Tibial nerve (tissue), 4 donors: ENCODE measurements at regions not wholly inside any gene's neighbourhood (a gene's known extent, or its start where the extent isn't known, plus 50 kb on each side); places are given as distances from the start of the nearest gene placed in this dataset.

Experiments
- DNase-seq, 2 donors: peaks; one replicate each; pipeline ENCODE4 v3.0.0-alpha.2; 2019; ENCODE audit warnings: low spot score in 2 of 2
- H3K27ac ChIP-seq, 4 donors: fragments of 200-600 bp; sonication (generic) in 3 of 4; one replicate each; pipeline ENCODE4 v1.5.1; 2017 to 2019; ENCODE audit warnings: mild to moderate bottlenecking in 1 of 4
- H3K27me3 ChIP-seq, 2 donors: fragments of 200-600 bp; sonication (generic) in 1 of 2; one replicate each; pipeline versions ENCODE4 v1.5.1 to v1.6.0; 2017 to 2019
- H3K36me3 ChIP-seq, 3 donors: fragments of 200-600 bp; sonication (generic); one replicate each; pipeline ENCODE4 v1.5.1; 2018 to 2019
- H3K4me1 ChIP-seq, 4 donors: fragments of 200-600 bp; sonication (generic) in 3 of 4; one replicate each; pipeline ENCODE4 v1.5.1; 2017 to 2019
- H3K4me3 ChIP-seq, 4 donors: fragments of 200-600 bp; sonication (generic) in 3 of 4; one replicate each; pipeline ENCODE4 v1.5.1; 2017 to 2019; ENCODE audit warnings: mild to moderate bottlenecking in 1 of 4, moderate library complexity in 1 of 4
- H3K9me3 ChIP-seq, 4 donors: fragments of 200-600 bp; sonication (generic) in 3 of 4; one replicate each; pipeline ENCODE4 v1.5.1; 2017 to 2019
- CTCF ChIP-seq, 5 experiments: fragments of 200-600 bp in 3 of 5; fragments of 450-650 bp in 2 of 5; sonication (generic) in 3 of 5; IDR thresholded peaks; one replicate each; pipeline ENCODE4 v1.5.1; 2016 to 2019; ENCODE audit warnings: antibody characterized with exemption in 5 of 5, mild to moderate bottlenecking in 3 of 5, moderate library complexity in 2 of 5
- EP300 ChIP-seq, 2 donors: sonication (generic); formaldehyde crosslinking; IDR thresholded peaks; one replicate each; pipeline ENCODE4 v1.6.1; 2017; ENCODE audit warnings: antibody characterized with exemption in 2 of 2, mild to moderate bottlenecking in 1 of 2
- POLR2A ChIP-seq, 2 donors: fragments of 450-650 bp; IDR thresholded peaks; one replicate each; pipeline ENCODE4 v1.6.1; 2017; ENCODE audit warnings: antibody characterized with exemption in 2 of 2, mild to moderate bottlenecking in 2 of 2, moderate library complexity in 2 of 2
- WGBS, 2 donors: methylation state at CpG; one replicate each; pipeline ENCODE4 v1.1.5; 2018; 5-methylcytosine and 5-hydroxymethylcytosine counted together

- TF ChIP-seq CTCF (IDR thresholded peaks at IDR 0.05) (no peak), EP300 (IDR thresholded peaks at IDR 0.05) (no peak), POLR2A (IDR thresholded peaks at IDR 0.05) (no peak)
- no peak for DNase-seq
- no peaks in the 10 kb centered on the region for H3K36me3 ChIP-seq
- H3K4me3 ChIP-seq, result no peak overlapping the region
- WGBS, 2 donors, result 92 to 93% methylated on average over 3 of the region's 3 CpGs
- H3K27ac ChIP-seq, result no peak overlapping the region
- peaks cover 0 to 14% (median 4%) of the 10 kb centered on the region in 4 donors for H3K4me1 ChIP-seq
- no peaks in the 10 kb centered on the region for H3K27me3 ChIP-seq
- no peaks in the 10 kb centered on the region for H3K9me3 ChIP-seq
Observed at GRCh38 chr11:110377434-110377833, 52.3 kb upstream of the FDX1 start.

GRCh38 chr11:110379261-110379660 lies 50.5 kb upstream of the FDX1 start:
- 73 to 77% methylated on average over 3 of the region's 3 CpGs for WGBS, 2 donors
- Histone ChIP-seq H3K27ac (no peak overlapping the region), H3K36me3 (no peaks in the 10 kb centered on the region), H3K4me3 (no peak overlapping the region), H3K4me1 (peaks cover 0 to 14% (median 0%) of the 10 kb centered on the region in 4 donors), H3K9me3 (no peaks in the 10 kb centered on the region), H3K27me3 (no peaks in the 10 kb centered on the region)
- TF ChIP-seq CTCF (IDR thresholded peaks at IDR 0.05) (no peak), EP300 (IDR thresholded peaks at IDR 0.05) (no peak), POLR2A (IDR thresholded peaks at IDR 0.05) (no peak)
- no peak for DNase-seq

- DNase-seq, result no peak
- no peak for TF ChIP-seq POLR2A (IDR thresholded peaks at IDR 0.05)
- no peak for TF ChIP-seq CTCF (IDR thresholded peaks at IDR 0.05)
- TF ChIP-seq EP300 (IDR thresholded peaks at IDR 0.05), result no peak
Observed at GRCh38 chr11:110379936-110380335, 49.8 kb upstream of the FDX1 start.

More at GRCh38 chr11:110379936-110380335, 49.8 kb upstream of the FDX1 start:
- Histone ChIP-seq H3K27ac (no peak overlapping the region), H3K27me3 (no peaks in the 10 kb centered on the region), H3K4me1 (peaks cover 0 to 14% (median 0%) of the 10 kb centered on the region in 4 donors), H3K36me3 (no peaks in the 10 kb centered on the region), H3K9me3 (no peaks in the 10 kb centered on the region), H3K4me3 (no peak overlapping the region)
- 94 to 98% methylated on average over 2 of the region's 2 CpGs for WGBS, 2 donors
